ENCODE measurements at regions not wholly inside any gene's neighbourhood (a gene's known extent, or its start where the extent isn't known, plus 50 kb on each side); places are given as distances from the start of the nearest gene placed in this dataset.

- Histone ChIP-seq H3K27me3 (ENCODE audit: insufficient read depth) (no peaks in the 10 kb centered on the region), H4K20me1 (replicated peaks; ENCODE audit: insufficient read depth) (no peaks in the 10 kb centered on the region), H3K36me3 (ENCODE audit: insufficient read depth) (no peaks in the 10 kb centered on the region), H3K4me2 (no peak overlapping the region), H2AFZ (no peak overlapping the region), H3K9me2 (ENCODE audit: insufficient read depth) (0 out of 2 replicates have a peak, but pooled peaks cover 7% of the 10 kb centered on the region), H3K4me3 (no peak overlapping the region), H3K4me1 (ENCODE audit: insufficient read depth) (no peaks in the 10 kb centered on the region), H3K27ac (ENCODE audit: low read depth) (no peak overlapping the region), H3F3A (replicated peaks; ENCODE audit: low read depth) (no peaks in the 10 kb centered on the region), H3K79me2 (replicated peaks; ENCODE audit: insufficient read depth) (no peaks in the 10 kb centered on the region)
- Mint-ChIP-seq H3K4me3 (no peak overlapping the region), H3K4me1 (no peaks in the 10 kb centered on the region; the same call in 2 of the 3 replicates), H3K27ac (no peak overlapping the region), H3K9me3 (no peaks in the 10 kb centered on the region), H3K36me3 (ENCODE audit: low read depth) (no peaks in the 10 kb centered on the region), H3K27me3 (ENCODE audit: insufficient read depth, low read depth, poor library complexity) (peaks cover 3% of the 10 kb centered on the region)
- no peak for ATAC-seq
- TF ChIP-seq EZH2 (IDR thresholded peaks at IDR 0.05; ENCODE audit: low read depth, unreplicated experiment), result no peak
- no peak for TF ChIP-seq ZNF331 (CRISPR knock-in tag; IDR thresholded peaks at IDR 0.05; ENCODE audit: low read depth)
- TF ChIP-seq REST (IDR thresholded peaks at IDR 0.05; ENCODE audit: unreplicated experiment), result no peak
- no peak for TF ChIP-seq NANOG (IDR thresholded peaks at IDR 0.05; ENCODE audit: borderline replicate concordance)
- TF ChIP-seq ZNF114 (CRISPR knock-in tag; IDR thresholded peaks at IDR 0.05), result no peak
- no peak for TF ChIP-seq ETS1 (IDR thresholded peaks at IDR 0.05)
- no peak for TF ChIP-seq POLR2AphosphoS5 (IDR thresholded peaks at IDR 0.05; ENCODE audit: low read depth)
- TF ChIP-seq EZH2phosphoT487 (IDR thresholded peaks at IDR 0.05; ENCODE audit: unreplicated experiment), result no peak
- TF ChIP-seq JUNB (IDR thresholded peaks at IDR 0.05; ENCODE audit: unreplicated experiment), result no peak
- TF ChIP-seq CTCF (conservative IDR thresholded peaks at IDR 0.05; ENCODE audit: low read depth in 2 of 2), result no peak
- no peak for DNase-seq (ENCODE audit: low spot score)
These were observed 78.4 kb downstream of the CCNG2 start for GRCh38 chr4:77235289-77235854.
